GM12891 (cell line): ENCODE measurements at regions not wholly inside any gene's neighbourhood (a gene's known extent, or its start where the extent isn't known, plus 50 kb on each side); places are given as distances from the start of the nearest gene placed in this dataset.

Source experiments
- DNase-seq: peaks from one replicate; pipeline ENCODE4 v3.0.0; 2011; ENCODE audit warnings: low spot score; ENCODE audit not compliant: insufficient read length
- FAIRE-seq: peaks from 2 replicates; lab custom pipeline; 2011; peaks lifted over from hg19 to GRCh38; lab: Jason Lieb, UNC
- PAX5 ChIP-seq: IDR thresholded peaks from 2 replicates; pipeline ENCODE4 v1.6.1; 2011; ENCODE audit warnings: low read length, moderate library complexity, mild to moderate bottlenecking; ENCODE audit not compliant: insufficient read depth, severe bottlenecking
- POLR2A ChIP-seq: IDR thresholded peaks from 2 replicates; pipeline ENCODE4 v1.6.1; 2011; ENCODE audit warnings: low read depth, low read length, control low read depth
- POLR2AphosphoS5 ChIP-seq: IDR thresholded peaks from 2 replicates; pipeline ENCODE4 v1.6.1; 2011; ENCODE audit warnings: low read depth, low read length, control low read depth
- POU2F2 ChIP-seq: IDR thresholded peaks from 2 replicates; pipeline ENCODE4 v1.6.1; 2011; ENCODE audit warnings: low read depth, mild to moderate bottlenecking, control low read depth, low read length, moderate library complexity
- SPI1 ChIP-seq: IDR thresholded peaks from 2 replicates; pipeline ENCODE4 v1.6.1; 2011; ENCODE audit warnings: low read depth, low read length, control low read depth
- TAF1 ChIP-seq: IDR thresholded peaks from 2 replicates; pipeline ENCODE4 v1.6.1; 2011; ENCODE audit warnings: low read depth, low read length, control low read depth

- TF ChIP-seq SPI1, result no peak
- TF ChIP-seq POU2F2, result no peak
- no peak for TF ChIP-seq PAX5
- no peak for TF ChIP-seq POLR2A
- no peak for TF ChIP-seq TAF1
- no peak for TF ChIP-seq POLR2AphosphoS5
- DNase-seq (no peak), FAIRE-seq (no peak)
These were observed 252.3 kb downstream of the PDHA2 start for GRCh38 chr4:96092151-96092705.

GRCh38 chr4:96093057-96093456 is 253.2 kb downstream of the PDHA2 start:
- no peak for TF ChIP-seq TAF1
- TF ChIP-seq PAX5, result no peak
- no peak for TF ChIP-seq POLR2A
- TF ChIP-seq POU2F2, result no peak
- TF ChIP-seq POLR2AphosphoS5, result no peak
- no peak for TF ChIP-seq SPI1
- FAIRE-seq (no peak), DNase-seq (no peak)

GRCh38 chr4:96093563-96093962 is 253.7 kb downstream of the PDHA2 start:
- DNase-seq (no peak), FAIRE-seq (no peak)
- TF ChIP-seq POLR2A, result no peak
- TF ChIP-seq PAX5, result no peak
- TF ChIP-seq SPI1, result no peak
- TF ChIP-seq TAF1, result no peak
- TF ChIP-seq POU2F2, result no peak
- no peak for TF ChIP-seq POLR2AphosphoS5

GRCh38 chr4:96094183-96094582 is 254.3 kb downstream of the PDHA2 start:
- FAIRE-seq, result no peak
- TF ChIP-seq PAX5, result no peak
- TF ChIP-seq POLR2AphosphoS5, result no peak
- no peak for TF ChIP-seq TAF1
- TF ChIP-seq SPI1, result no peak
- TF ChIP-seq POU2F2, result no peak
- TF ChIP-seq POLR2A, result no peak
- no peak for DNase-seq

- FAIRE-seq (no peak), DNase-seq (no peak)
These were observed 257.2 kb downstream of the PDHA2 start for GRCh38 chr4:96097040-96097607.

GRCh38 chr4:96097693-96098092 is 257.8 kb downstream of the PDHA2 start:
- TF ChIP-seq PAX5 (no peak), POLR2AphosphoS5 (no peak), SPI1 (no peak)
- FAIRE-seq, result no peak
- DNase-seq, result no peak

More at GRCh38 chr4:96097040-96097607, 257.2 kb downstream of the PDHA2 start:
- TF ChIP-seq TAF1 (no peak), POLR2AphosphoS5 (no peak), PAX5 (no peak), SPI1 (no peak), POLR2A (no peak), POU2F2 (no peak)

GRCh38 chr4:96099031-96099430 is 259.1 kb downstream of the PDHA2 start:
- TF ChIP-seq PAX5 (no peak), TAF1 (no peak), POLR2AphosphoS5 (no peak), POU2F2 (no peak), SPI1 (no peak)
- DNase-seq (no peak), FAIRE-seq (no peak)

- TF ChIP-seq TAF1 (no peak), POLR2A (no peak), SPI1 (no peak), POU2F2 (no peak), PAX5 (no peak), POLR2AphosphoS5 (no peak)
- FAIRE-seq (no peak), DNase-seq (no peak)
These were observed 262.7 kb downstream of the PDHA2 start for GRCh38 chr4:96102541-96103026.

GRCh38 chr4:96103086-96103485 is 263.2 kb downstream of the PDHA2 start:
- FAIRE-seq, result no peak
- no peak for DNase-seq
- no peak for TF ChIP-seq POLR2A
- no peak for TF ChIP-seq TAF1
- no peak for TF ChIP-seq SPI1
- TF ChIP-seq POLR2AphosphoS5, result no peak
- TF ChIP-seq PAX5, result no peak
- no peak for TF ChIP-seq POU2F2
